HG03103 (cell line): ENCODE measurements at regions not wholly inside any gene's neighbourhood (a gene's known extent, or its start where the extent isn't known, plus 50 kb on each side); places are given as distances from the start of the nearest gene placed in this dataset.

Source experiments
- ATAC-seq: cut with Tn5 transposase; IDR thresholded peaks from one replicate; pipeline ENCODE4 v1.9.1; 2021; ENCODE audit warnings: low read depth; ENCODE audit not compliant: unreplicated experiment

DNA sequence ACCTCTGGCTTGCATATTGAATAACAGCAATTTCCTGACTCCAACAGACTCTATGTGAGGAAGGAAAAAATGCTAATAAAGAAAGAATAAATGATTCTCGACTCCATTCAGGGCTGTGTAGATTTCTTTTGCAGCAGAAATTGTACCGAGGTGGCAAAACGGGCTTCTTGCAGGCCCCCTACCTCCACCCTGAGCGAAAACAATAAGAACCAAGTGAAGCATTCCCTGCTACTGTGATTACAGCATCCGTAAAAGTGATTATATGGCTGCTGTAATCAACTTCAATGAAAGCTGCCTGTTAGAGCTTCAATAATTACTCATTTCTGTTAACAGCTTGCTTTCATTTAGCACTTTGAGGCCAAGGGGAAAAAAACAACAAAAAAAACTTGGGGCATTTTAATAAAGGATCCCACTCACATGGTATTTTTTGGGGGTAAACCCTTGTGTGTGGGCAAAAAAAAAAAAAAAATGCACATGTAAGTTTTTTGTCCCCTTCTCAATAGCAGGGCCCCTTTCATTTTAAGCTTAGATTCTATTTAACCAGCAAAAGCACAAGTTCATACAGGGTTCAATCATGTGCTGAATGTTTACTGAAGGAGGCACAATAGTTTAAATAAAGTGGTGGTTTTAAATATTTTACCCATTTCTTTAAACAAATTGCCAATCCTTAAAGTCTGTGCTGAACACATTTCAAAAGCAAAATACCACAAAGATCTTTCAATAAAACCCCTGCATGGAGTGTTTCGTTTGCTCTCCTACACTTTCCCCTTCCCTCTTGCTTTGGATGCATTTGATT is 271.6 kb downstream of the LMO4 start:
- no peak for ATAC-seq

DNA sequence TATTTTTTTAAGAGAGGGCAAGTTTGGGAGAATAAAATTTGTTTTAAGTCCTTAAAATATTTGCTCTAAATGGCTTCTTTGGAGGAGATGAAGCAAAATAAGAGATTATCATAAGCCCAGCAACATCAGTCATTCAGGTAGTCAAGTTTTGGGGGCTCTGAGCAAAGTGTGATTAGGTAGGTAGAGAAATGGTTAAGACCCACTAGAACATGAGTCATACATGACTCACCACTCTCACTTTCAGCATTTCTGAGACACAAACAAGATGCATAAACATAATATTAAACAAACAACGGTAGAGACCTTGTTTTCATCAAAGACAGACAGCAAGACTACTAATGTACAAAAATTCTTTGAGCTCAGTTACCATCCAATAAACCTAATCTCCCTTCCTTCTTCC is 272.2 kb downstream of the LMO4 start:
- no peak for ATAC-seq

DNA sequence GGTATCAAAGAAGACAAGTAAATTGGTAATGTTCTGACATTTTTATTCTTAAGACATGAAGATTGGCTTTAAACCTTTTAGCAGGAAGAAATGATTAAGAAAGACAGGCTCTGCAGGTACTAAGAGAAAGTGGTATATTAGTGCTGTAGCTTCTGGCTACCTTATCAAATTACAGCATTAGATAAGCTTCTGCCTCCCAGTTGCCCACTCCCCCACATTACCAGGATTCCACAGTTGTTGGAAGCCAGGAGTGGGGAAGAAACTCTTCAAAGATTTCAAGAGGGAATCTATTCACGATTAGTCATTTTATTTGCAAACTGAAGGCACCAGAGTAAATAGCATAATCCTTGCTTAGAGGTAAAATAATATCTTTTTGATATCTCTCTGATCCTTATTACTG is 274.9 kb downstream of the LMO4 start:
- ATAC-seq, result no peak

DNA sequence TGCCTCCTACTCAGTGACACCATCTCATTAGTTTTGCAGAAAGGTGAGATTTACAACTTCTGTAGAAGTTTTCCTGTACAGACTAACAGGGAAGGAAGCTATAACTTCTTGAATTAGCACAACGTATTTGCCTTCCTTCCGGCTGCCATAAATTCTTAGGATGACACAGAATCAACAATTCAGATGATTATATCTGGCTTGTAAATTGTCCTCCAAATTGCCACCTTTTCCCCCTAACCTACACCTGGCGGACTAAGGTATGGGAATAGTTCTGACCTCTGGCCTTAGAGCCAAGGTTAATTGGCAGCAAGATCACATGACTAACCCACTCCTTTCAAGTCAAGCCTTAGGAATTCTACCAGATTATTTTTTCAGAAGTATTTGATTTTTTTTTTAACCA is 284.3 kb downstream of the LMO4 start:
- no peak for ATAC-seq

DNA sequence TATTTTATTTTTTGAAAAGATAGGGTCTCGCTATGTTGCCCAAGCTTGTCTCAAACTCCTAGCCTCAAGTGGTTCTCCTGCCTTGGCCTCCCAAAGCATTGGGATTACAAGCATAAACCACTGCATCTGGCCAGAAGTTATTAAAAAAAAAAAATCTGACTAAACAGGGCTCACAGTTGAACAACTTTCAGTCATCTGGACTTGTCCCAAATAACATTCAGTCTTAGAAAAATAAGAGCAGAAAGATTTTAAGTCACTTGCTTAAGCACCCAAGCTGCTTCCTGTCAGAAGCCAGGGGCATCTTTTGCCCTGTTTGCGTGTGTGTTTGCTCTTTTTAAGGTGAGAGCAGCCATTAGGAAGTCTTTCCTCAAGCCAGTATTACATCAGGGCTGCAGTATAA is 286.8 kb downstream of the LMO4 start:
- no peak for ATAC-seq

DNA sequence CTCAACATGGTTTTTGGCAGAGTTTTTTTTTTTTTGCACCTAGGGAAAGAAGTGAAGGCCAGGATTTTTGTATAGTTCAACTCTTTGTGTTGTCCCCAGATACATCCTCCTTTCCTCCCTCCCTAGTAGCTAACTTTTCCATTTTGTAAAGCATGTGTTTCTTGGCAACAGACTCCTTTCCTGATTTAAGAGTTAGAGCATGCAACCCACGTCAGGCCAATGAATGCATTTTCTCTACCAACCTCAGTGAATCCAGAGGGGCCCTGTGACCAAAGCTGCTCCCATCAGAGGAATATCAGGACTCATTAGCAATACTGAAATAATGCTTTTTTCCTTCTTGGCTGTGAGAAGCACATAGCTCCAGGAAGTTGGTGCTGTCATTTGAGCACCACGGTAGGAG is 287.2 kb downstream of the LMO4 start:
- no peak for ATAC-seq

DNA sequence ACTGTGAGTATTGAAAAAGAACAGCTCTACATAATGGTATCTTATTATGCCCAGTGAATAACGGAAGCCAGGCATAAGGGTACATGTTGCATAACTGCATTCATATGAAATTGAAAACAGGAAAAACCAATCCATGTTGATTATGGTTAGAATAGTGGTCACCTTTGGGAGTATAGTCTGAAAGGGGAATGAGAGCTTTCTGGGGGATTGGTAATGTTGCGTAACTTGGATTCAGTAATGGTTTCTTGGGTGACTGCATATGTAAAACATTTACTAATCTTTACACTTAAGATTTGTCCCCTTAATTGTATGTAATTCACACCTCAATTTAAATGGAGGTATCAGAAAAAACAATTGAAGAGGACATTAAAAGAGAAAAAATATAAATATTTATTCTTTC is 292.1 kb downstream of the LMO4 start:
- no peak for ATAC-seq

DNA sequence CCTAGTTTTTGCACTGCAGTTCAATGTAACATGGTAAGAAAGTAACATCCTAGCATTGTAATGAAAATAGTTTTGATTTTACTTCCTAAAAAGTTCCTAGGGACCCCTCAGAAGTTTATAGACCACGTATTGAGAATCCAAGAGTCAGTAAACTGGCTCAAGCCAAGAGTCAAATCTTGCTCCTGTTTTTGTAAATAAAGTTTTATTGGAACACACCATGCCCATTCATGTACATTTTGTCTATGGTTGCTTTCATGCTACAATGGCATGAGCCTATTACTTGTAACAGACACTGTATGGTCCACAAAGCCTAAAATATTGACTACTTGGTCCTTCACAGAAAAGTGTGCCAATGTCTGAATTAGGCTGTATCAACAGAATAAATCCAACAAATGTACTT is 301.0 kb downstream of the LMO4 start:
- ATAC-seq, result no peak

DNA sequence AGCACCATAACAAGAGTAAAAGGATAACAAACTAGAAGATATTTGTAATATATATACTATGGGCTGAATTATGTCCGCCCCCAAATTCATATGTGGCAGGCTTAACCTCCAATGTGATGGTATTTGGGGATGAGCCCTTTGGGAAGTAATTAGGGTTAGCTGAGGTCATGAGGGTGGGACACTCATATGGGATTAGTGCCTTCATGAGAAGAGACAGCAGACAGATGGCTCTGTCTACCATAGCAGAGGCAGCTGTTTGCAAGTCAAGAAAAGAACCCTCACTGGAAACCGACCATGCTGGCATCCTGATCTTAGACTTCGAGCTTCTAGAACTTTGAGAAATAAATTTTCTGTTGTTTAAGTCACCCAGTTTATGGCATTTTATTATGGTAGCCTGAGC is 303.6 kb downstream of the LMO4 start:
- ATAC-seq, result no peak

DNA sequence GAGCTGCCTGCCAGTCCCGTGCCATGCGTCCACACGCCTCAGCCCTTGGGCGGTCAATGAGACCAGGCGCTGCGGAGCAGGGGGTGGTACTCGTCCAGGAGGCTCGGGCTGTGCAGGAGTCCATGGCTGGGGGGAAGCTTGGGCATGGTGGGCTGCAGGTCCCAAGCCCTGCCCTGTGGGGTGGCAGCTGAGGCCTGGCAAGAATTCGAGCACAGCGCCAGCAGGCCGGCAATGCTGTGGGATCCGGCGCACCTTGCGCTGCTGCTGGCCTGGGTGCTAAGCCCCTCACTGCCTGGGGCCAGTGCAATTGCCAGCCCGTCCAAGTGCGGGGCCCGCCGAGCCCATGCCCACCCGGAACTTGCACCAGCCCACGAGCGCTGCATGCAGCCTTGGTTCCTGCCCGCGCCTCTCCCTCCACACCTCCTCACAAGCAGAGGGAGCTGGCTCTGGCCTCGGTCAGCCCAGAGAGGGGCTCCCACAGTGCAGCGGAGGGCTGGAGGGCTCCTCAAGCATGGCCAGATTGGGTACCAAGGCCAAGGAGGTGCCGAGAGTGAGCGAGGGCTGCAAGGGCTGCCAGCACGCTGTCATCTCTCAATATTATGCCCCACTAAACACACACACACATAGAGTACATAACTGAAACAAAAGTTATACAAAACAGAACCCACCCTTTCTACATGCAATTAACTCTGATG is 307.7 kb downstream of the LMO4 start:
- no peak for ATAC-seq

DNA sequence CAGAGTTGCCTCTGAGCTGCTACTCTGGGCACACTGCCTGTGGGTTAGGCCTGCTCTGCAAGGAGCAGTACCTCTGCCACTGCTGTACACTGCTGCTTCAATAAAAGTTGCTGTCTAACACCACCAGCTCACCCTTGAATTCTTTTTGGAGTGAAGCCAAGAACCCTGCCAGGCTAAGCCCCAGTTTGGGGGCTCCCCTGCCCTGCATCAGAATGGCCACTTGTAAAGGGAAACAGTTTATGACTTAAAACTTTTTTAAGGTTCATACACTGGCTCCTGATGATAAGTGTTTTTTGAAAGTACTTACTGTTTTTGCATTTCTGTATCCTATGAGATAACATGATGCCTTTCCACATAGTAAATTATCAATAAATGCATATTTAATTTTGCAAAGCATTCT is 310.0 kb downstream of the LMO4 start:
- ATAC-seq, result no peak

DNA sequence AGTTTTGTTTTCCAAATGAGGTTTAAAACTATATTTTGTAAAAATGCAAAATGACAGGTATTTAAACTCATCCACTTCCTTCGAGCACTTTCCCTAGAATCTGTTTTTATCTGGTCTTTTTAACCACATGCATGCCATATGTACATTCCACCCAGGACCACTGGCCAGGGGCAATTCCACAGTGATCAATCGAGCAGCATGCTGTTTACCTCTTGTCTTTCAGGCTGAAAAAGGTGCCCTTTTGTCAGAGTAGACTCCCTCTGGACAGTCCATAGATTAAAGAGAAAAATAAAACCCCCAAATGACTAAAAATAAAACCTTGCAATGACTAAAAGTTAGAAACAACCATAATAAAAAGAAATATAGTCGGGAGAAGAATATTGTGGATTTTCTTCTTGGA is 313.3 kb downstream of the LMO4 start:
- no peak for ATAC-seq

DNA sequence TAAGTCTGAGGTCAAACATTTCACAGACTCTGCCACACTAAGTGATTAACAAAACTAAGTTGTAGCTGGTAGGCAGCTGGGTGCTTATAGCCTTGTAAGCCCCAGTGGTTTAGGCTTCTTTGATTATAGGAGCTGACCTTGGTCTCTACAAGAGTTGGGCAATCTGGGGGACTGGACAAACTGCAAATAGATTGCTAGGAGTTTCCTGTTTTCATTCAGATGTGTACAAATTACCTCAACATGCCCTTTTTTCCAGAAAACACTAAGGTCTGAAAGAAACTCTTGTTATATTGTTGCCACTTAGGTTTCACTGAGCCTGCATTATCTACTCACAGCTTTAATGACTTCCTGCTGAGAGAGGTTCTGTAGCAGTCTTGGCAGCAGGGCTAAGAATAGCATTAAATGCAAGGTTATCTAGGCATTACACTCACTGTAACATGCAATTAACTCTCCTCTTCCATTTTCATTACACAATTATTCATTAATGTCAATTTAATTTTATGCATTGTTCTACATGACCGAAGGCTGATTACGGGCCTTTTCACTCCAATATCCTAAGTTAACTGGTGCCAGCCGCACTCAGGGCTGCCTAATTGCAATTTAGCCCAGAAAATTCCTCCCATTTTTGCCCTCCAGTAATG is 314.0 kb downstream of the LMO4 start:
- no peak for ATAC-seq

DNA sequence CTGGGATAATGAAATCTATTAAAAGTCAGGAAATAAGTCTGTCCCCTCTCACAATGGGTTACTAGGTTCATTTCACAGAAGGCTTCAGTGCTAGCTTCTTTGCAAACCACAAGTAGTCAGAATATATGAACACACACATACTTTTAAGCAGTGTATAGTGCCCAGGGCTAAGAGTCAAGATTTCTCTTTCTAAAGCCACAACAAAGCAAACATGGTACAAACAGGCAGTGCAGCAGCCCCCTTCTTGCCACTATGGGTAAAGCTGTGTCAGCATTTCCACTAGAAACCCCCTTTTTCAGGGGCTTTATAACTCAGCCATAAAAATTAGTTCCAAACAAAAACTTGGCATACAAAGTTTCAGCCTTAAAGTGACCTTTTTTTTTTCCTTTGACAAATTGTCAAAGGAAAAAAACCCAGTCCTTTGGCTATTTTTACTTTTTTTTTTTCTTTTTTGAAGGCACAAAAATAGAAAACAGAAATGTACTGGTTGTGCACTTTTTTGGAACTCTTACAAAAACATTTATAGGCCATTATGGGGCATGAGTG is 315.4 kb downstream of the LMO4 start:
- ATAC-seq, result no peak

DNA sequence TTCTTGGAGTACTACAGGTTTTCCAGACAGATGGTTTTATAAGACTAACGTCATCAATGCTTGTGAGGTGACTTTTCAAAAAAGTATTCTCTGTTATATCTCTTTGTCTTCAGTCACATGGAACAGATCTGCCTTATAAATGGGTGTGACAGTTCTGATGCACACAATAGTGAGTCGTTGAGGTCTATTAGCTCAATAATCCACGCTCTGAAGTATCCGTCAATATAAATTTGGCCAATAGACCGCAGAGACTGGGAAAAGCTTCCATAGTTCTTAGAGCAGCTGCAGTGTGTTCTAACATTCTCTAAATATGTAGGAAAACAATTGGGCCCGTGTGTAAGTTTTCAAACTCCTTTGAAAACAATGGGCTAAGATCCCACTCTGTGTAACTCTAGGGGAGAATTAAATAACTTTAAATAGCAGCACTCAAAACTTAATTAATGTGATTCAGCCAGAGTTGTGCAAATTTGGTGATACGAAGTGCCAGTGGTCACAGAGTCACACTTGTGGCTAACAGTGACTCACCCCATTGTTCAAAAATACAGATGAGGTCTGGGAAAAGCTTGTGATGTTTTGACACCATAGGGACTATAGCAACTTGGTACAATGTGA is 316.0 kb downstream of the LMO4 start:
- no peak for ATAC-seq

DNA sequence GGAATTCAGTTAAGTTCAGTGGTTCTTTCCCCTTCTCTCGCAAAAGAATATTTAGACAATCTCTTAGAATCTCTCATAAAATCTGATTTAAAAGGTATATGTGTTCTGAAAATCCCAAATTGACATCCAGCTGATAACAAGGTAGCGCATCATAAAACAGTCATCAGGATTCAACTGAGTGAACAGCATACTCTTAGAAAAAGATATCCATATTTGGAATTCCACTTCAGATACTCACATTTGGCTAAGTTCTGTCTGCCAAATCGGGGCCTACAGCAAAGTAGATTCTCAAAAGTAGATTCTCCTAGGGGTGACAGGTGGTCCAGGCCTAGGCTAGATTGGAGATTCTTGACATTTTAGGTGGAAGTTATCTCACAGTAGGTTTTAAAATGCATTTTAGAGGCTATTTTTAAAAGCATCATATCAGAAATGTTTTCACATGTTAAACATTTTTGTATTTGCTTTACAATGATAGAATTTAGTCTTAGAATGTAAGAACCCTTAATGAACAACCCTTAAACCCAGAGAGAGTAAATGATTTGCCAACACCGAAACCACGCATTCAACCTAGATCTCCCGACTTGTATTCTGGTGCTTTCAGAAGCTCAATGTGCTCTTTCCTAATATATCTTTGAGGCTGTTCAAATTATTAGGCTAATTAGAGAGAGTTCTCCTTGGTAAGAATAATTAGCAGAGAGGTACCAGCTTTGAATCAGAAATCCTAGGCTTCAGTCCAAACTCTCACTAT is 318.9 kb downstream of the LMO4 start:
- ATAC-seq, result no peak

DNA sequence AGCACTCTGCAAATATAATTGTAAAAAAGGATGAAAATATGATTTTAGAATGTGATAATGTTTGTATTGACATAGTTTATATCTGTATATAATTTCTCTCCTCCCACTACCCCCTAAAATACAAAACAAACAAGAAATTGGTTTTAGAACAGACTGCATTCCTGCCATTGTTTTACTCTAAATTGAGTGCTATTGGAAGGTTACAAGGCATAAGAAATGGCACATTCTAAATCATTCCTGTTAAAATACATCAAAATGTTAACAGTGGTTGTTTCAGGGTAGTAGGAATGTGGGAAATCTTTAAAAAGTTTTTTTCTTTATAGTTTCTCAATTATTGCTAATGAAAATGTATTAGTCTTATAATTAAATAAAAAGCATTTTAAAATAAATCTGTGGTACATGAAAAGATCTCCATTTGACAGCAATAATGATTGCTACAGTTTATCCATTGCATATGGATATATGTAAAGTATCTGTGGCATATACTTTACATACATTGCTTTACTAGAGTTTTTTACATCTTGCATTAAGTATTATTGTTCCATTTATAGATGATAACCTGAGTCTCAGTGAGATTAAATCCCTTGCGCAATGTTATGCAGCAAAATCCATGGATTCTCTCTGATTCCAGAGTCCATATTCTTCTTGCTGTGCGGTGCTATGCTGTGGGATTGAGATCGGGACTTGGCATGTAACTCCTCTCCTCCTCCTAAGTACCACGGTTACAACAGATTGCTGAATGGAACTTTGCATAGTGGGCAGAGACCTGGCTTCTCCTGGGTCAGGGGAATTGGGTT is 319.8 kb downstream of the LMO4 start:
- ATAC-seq, result no peak

DNA sequence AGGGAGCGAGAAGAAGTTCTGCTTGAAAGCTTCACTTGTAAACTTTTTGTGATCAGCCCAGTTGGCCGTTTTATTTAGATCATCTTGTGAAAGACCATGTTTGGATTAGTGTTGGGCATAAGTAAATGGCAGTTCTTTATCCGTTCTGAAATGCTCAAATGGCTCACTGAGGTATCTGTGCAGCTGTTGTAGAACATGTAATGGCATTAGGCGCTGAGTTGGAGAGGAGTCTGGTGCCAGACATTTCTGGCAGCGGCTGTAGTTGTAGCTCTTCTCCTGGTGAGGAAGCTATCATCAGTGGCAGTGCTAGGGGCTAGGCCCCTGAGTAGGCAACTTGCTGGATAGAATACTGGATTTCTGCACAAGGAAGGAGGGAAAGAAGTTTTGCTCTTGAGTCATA is 321.6 kb downstream of the LMO4 start:
- no peak for ATAC-seq

DNA sequence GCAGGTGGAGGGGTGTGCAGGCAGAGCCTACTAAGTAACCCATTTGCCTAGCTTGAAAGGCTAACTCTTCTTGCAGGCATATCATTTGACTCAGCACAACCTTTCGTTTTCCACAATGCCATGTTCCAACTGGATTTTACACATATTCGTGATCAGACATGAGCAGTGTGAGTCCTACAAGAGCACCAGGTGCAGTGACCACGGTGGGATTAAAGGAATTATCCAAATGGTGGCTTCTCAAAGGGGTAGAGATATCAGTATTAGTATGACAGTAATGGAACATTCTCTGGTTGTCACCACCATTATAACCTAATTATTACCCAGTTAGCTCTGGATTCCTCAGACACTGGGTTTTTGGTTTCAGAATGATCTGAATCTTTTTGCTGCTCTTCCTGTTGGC is 323.5 kb downstream of the LMO4 start:
- no peak for ATAC-seq

DNA sequence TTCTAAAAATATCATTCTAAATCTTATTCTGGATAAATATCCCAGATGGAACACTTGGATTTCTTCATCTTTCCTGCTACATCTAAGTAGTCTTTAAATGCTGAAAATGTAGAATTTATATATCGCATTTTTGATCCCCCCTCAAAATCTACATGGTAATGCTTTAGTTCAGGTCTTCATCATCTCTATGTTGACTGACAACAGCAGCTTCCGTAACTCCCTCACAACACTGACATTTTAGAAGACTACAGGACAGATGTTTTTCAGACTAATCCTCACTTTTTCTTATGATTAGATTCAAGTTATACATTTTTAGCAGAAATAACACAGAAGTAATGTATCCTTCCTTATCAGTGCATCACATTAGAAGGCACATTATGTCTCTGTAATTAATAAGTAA is 336.5 kb downstream of the LMO4 start:
- ATAC-seq, result no peak
